Upper lobe of left lung (tissue), 4 donors: ENCODE measurements at regions not wholly inside any gene's neighbourhood (a gene's known extent, or its start where the extent isn't known, plus 50 kb on each side); places are given as distances from the start of the nearest gene placed in this dataset.

ENCODE experiments used
- CTCF ChIP-seq, 6 experiments: fragments of 450-650 bp in 4 of 6; fragments of 200-600 bp in 2 of 6; sonication (generic) in 2 of 6; IDR thresholded peaks; one replicate each; pipeline ENCODE4 v1.5.1; 2016 to 2019; ENCODE audit warnings: antibody characterized with exemption in 6 of 6
- POLR2A ChIP-seq, 4 donors: fragments of 450-650 bp; IDR thresholded peaks; one replicate each; pipeline ENCODE4 v1.5.1; 2016 to 2017; ENCODE audit warnings: antibody characterized with exemption in 4 of 4, mild to moderate bottlenecking in 2 of 4

- TF ChIP-seq CTCF (IDR thresholded peaks at IDR 0.05) = no peak
- TF ChIP-seq POLR2A (IDR thresholded peaks at IDR 0.05) = no peak
Measured at GRCh38 chr15:96234109-96234892, 96.2 kb upstream of the NR2F2 start.
